Stimulated activated CD4-positive, alpha-beta T cell treated with anti-CD3 and anti-CD28 coated beads, TNF-alpha, amount 100 ng/mL, for 4 hours (primary cell): ENCODE measurements at regions not wholly inside any gene's neighbourhood (a gene's known extent, or its start where the extent isn't known, plus 50 kb on each side); places are given as distances from the start of the nearest gene placed in this dataset.
"Not testable (repeated sequence)": the region's sequence is repeated elsewhere in the genome, so short reads cannot be mapped to it uniquely, and the experiment has no call there.

ENCODE experiments used
- DNase-seq, 3 experiments: peaks; one replicate each; pipeline ENCODE4 v3.0.0-alpha.2; 2020; ENCODE audit warnings: low read depth in 3 of 3

- DNase-seq: no peak
Measured at GRCh38 chr7:132030086-132030568, 473.7 kb upstream of the PODXL start.

GRCh38 chr7:132029369-132030085, 473.1 kb upstream of the PODXL start:
- DNase-seq: no peak

GRCh38 chr7:132028144-132028920, 471.9 kb upstream of the PODXL start:
- DNase-seq: no peak

GRCh38 chr7:132024290-132024689, 467.9 kb upstream of the PODXL start:
- no peak for DNase-seq

GRCh38 chr7:132023466-132023865, 467.0 kb upstream of the PODXL start:
- DNase-seq: no peak

- DNase-seq: no peak
Measured at GRCh38 chr7:132022188-132022587, 465.8 kb upstream of the PODXL start.

GRCh38 chr7:132019703-132020102, 463.3 kb upstream of the PODXL start:
- no peak for DNase-seq

- no peak for DNase-seq
Measured at GRCh38 chr7:132009778-132010177, 453.4 kb upstream of the PODXL start.

GRCh38 chr7:132004529-132004928, 448.1 kb upstream of the PODXL start:
- no peak for DNase-seq

- DNase-seq: no peak
Measured at GRCh38 chr7:132002343-132002968, 446.0 kb upstream of the PODXL start.

- DNase-seq: no peak
Measured at GRCh38 chr7:132001146-132001545, 444.7 kb upstream of the PODXL start.

- DNase-seq: no peak
Measured at GRCh38 chr7:131999193-131999592, 442.8 kb upstream of the PODXL start.

GRCh38 chr7:131995324-131995723, 438.9 kb upstream of the PODXL start:
- no peak for DNase-seq

GRCh38 chr7:131981069-131981468, 424.6 kb upstream of the PODXL start:
- not testable (repeated sequence) for DNase-seq

GRCh38 chr7:131978118-131978517, 421.7 kb upstream of the PODXL start:
- not testable (repeated sequence) for DNase-seq

GRCh38 chr7:131976411-131976810, 420.0 kb upstream of the PODXL start:
- DNase-seq: no peak

GRCh38 chr7:131974671-131975070, 418.2 kb upstream of the PODXL start:
- no peak for DNase-seq

GRCh38 chr7:131972251-131972650, 415.8 kb upstream of the PODXL start:
- no peak for DNase-seq

- no peak for DNase-seq
Measured at GRCh38 chr7:131970602-131971001, 414.2 kb upstream of the PODXL start.

GRCh38 chr7:131969560-131969959, 413.1 kb upstream of the PODXL start:
- DNase-seq: no peak

- no peak for DNase-seq
Measured at GRCh38 chr7:131967216-131967730, 410.8 kb upstream of the PODXL start.

- no peak for DNase-seq
Measured at GRCh38 chr7:131964203-131964602, 407.8 kb upstream of the PODXL start.
